ENCODE measurements at regions not wholly inside any gene's neighbourhood (a gene's known extent, or its start where the extent isn't known, plus 50 kb on each side); places are given as distances from the start of the nearest gene placed in this dataset.
A peak's percentile ranks its signal among the peaks of the same experiment; 100 is the strongest.

GRCh38 chr1:58156831-58157230 lies 389.7 kb downstream of the OMA1 start:
- no peak for TF ChIP-seq POLR2A (IDR thresholded peaks at IDR 0.05)
- TF ChIP-seq, protein P1, sequence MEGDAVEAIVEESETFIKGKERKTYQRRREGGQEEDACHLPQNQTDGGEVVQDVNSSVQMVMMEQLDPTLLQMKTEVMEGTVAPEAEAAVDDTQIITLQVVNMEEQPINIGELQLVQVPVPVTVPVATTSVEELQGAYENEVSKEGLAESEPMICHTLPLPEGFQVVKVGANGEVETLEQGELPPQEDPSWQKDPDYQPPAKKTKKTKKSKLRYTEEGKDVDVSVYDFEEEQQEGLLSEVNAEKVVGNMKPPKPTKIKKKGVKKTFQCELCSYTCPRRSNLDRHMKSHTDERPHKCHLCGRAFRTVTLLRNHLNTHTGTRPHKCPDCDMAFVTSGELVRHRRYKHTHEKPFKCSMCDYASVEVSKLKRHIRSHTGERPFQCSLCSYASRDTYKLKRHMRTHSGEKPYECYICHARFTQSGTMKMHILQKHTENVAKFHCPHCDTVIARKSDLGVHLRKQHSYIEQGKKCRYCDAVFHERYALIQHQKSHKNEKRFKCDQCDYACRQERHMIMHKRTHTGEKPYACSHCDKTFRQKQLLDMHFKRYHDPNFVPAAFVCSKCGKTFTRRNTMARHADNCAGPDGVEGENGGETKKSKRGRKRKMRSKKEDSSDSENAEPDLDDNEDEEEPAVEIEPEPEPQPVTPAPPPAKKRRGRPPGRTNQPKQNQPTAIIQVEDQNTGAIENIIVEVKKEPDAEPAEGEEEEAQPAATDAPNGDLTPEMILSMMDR (IDR thresholded peaks at IDR 0.05): no peak
- intact Hi-C loops (cut with DNase I): no loop called here
- DNase-seq: no peak
- H3K36me3 ChIP-seq: no peaks in the 10 kb centered on the region
- 74 to 92% methylated on average over 3 of the region's 3 CpGs for WGBS, 2 donors
- H3K4me1 ChIP-seq: no peaks in the 10 kb centered on the region
- no peaks in the 10 kb centered on the region for H3K27me3 ChIP-seq
- no peak overlapping the region for H3K27ac ChIP-seq
- no peaks in the 10 kb centered on the region for H3K9me3 ChIP-seq
- no peak overlapping the region for H3K4me3 ChIP-seq

GRCh38 chr1:58156124-58156468 lies 390.4 kb downstream of the OMA1 start:
- H3K36me3 ChIP-seq: no peaks in the 10 kb centered on the region
- TF ChIP-seq, protein P1 (IDR thresholded peaks at IDR 0.05): no peak
- no peak for TF ChIP-seq POLR2A (IDR thresholded peaks at IDR 0.05)
- intact Hi-C loops (cut with DNase I): no loop called here
- DNase-seq: no peak
- H3K27me3 ChIP-seq: no peaks in the 10 kb centered on the region
- no peak overlapping the region for H3K27ac ChIP-seq
- no peaks in the 10 kb centered on the region for H3K4me1 ChIP-seq
- H3K9me3 ChIP-seq: no peaks in the 10 kb centered on the region
- 92 to 100% methylated on average over 1 of the region's 1 CpG for WGBS, 2 donors
- no peak overlapping the region for H3K4me3 ChIP-seq

- H3K4me1 ChIP-seq: no peaks in the 10 kb centered on the region
- TF ChIP-seq, protein P1 (IDR thresholded peaks at IDR 0.05): peak in 5 of 6 experiments; percentile 15 to 48 (median 20)
- no peak for TF ChIP-seq POLR2A (IDR thresholded peaks at IDR 0.05)
- H3K36me3 ChIP-seq: no peaks in the 10 kb centered on the region
- H3K4me3 ChIP-seq: no peak overlapping the region
- DNase-seq: no peak
- intact Hi-C loops (cut with DNase I): no loop called here
- WGBS, 2 donors: 37 to 50% methylated on average over 6 to 7 of the region's 7 CpGs
- no peaks in the 10 kb centered on the region for H3K27me3 ChIP-seq
- H3K9me3 ChIP-seq: no peaks in the 10 kb centered on the region
- no peak overlapping the region for H3K27ac ChIP-seq
Observed at GRCh38 chr1:58155418-58156123, 391.0 kb downstream of the OMA1 start.

GRCh38 chr1:58154256-58154655 lies 392.3 kb downstream of the OMA1 start:
- no peak overlapping the region for H3K4me3 ChIP-seq
- TF ChIP-seq POLR2A (IDR thresholded peaks at IDR 0.05): no peak
- TF ChIP-seq, protein P1 (IDR thresholded peaks at IDR 0.05): no peak
- H3K9me3 ChIP-seq: no peaks in the 10 kb centered on the region
- no peak for DNase-seq
- 67 to 71% methylated on average over 2 of the region's 2 CpGs for WGBS, 2 donors
- no peaks in the 10 kb centered on the region for H3K27me3 ChIP-seq
- no peaks in the 10 kb centered on the region for H3K4me1 ChIP-seq
- intact Hi-C loops (cut with DNase I): no loop called here
- no peak overlapping the region for H3K27ac ChIP-seq
- H3K36me3 ChIP-seq: no peaks in the 10 kb centered on the region

GRCh38 chr1:58152697-58153096 lies 393.8 kb downstream of the OMA1 start:
- WGBS, 2 donors: 87 to 92% methylated on average over 3 of the region's 3 CpGs
- TF ChIP-seq, protein P1 (IDR thresholded peaks at IDR 0.05): no peak
- no peak for TF ChIP-seq POLR2A (IDR thresholded peaks at IDR 0.05)
- intact Hi-C loops (cut with DNase I): no loop called here
- Histone ChIP-seq H3K36me3 (no peaks in the 10 kb centered on the region), H3K27ac (no peak overlapping the region), H3K27me3 (no peaks in the 10 kb centered on the region), H3K9me3 (no peaks in the 10 kb centered on the region), H3K4me3 (no peak overlapping the region), H3K4me1 (no peaks in the 10 kb centered on the region)
- no peak for DNase-seq
